Loucy (cell line): ENCODE measurements at regions not wholly inside any gene's neighbourhood (a gene's known extent, or its start where the extent isn't known, plus 50 kb on each side); places are given as distances from the start of the nearest gene placed in this dataset.

Source experiments
- CTCF ChIP-seq: fragments of 200-600 bp; sonication (generic); conservative IDR thresholded peaks from 2 replicates; pipeline ENCODE4 v1.5.1; 2014; ENCODE audit warnings: mild to moderate bottlenecking, antibody characterized with exemption, low read length
- EZH2phosphoT487 ChIP-seq: fragments of 200-600 bp; IDR thresholded peaks from 2 replicates; pipeline ENCODE4 v1.6.1; 2018; ENCODE audit warnings: antibody characterized with exemption, mild to moderate bottlenecking, moderate library complexity, borderline replicate concordance

- TF ChIP-seq CTCF: no peak
- no peak for TF ChIP-seq EZH2phosphoT487
Observed at GRCh38 chr14:27243365-27243764, 645.5 kb upstream of the NOVA1 start.
